AML-193 (cell line): ENCODE measurements at regions not wholly inside any gene's neighbourhood (a gene's known extent, or its start where the extent isn't known, plus 50 kb on each side); places are given as distances from the start of the nearest gene placed in this dataset.
"Not testable (repeated sequence)": the region's sequence is repeated elsewhere in the genome, so short reads cannot be mapped to it uniquely, and the experiment has no call there.

Experiments used
- DNase-seq, 2 experiments: peaks; one replicate each; lab custom pipeline; 2025; lab: John Stamatoyannopoulos, UW

DNA sequence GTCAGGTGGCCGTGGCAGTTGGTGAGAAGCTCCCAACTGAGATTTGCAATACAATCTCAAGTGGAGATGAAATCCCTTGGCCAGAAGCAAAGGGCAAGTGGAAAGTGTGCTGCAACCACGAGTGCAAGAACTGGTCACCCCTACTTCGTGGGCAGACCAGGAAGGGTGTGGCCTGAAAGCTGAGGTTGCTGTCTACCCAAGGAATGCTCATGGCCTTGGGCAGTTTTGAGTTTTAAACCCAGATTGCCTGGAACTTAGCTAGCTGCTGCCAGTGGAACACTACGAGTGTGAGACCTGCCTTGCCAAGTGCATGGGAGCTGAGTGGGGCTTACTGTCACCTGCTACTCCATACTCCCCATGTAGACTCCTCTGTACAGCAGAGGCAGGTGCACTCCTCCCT, 113.3 kb upstream of the FAT3 start:
- no peak for DNase-seq

DNA sequence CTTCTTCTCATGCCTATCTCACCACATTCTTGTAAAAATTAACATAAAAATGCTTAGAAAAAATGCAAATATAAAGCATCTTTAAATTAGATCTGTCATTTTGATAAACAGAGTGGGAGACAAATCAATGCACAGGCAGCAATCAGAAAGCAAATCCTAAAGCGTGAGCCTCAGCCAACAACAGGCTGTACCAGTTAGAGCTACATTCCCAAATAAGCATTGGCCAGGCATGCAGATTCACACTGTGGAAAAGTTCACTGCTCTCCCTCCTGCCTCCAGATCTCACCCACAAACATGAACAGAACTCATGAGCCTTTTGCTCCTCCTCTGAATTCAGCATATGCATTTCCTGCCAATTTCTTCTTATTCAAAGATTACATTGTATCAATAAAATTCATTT, 115.2 kb upstream of the FAT3 start:
- DNase-seq, result no peak

DNA sequence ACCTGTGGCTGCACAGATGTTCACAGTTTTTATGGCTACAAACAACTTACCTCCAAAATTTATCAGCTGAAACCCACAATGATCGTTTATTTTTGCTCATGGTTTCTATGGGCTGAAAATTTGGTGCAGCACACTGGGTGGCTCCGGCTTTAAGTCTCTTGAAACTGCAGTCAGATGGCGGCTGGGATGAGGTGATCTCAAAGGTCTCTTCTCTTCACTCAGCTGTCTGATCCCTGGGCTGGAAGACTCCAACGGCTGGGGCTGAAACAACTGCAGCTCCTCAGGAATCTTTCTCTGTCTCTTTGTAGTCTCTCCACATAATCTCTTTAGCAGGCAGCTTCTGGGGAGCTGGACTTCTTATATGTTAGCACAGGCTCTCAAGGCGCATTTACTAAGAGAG, 117.3 kb upstream of the FAT3 start:
- DNase-seq, result no peak

DNA sequence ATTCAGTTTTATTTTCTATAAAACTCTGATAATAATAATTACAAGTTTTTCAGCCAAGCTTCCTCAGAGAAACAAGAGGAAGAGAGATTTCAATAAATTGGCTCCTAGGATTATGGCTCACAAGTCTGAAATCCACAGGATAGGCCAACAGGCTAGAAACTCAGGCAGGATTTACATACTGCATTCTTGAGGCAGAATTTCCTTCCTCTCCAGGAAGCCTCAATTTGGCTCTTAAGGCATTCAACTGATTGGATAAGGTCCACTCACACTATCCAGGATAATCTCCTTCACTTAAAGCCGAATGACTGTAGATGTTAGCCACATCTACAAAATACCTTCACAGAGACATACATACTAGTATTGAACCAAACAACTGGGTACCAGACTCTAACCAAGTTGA, 120.3 kb upstream of the FAT3 start:
- no peak for DNase-seq

DNA sequence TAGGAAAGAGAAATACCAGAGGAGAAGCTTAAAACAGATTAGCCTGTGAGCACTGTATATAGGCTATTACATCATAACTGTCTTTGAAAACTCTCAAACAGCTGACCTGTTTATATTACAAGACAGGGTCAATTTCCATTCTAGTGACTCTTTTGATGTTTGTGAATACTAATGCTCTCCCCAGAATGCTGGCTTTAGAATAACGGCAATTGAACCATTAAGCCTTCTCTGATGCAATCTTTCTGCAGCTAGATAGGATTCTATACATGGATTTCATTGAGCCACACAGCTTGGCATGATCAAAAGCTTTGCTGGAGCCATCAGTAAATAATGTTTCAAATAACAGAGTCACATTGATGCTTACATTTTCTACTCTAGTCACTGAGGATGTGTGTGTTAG, 122.7 kb upstream of the FAT3 start:
- no peak for DNase-seq

DNA sequence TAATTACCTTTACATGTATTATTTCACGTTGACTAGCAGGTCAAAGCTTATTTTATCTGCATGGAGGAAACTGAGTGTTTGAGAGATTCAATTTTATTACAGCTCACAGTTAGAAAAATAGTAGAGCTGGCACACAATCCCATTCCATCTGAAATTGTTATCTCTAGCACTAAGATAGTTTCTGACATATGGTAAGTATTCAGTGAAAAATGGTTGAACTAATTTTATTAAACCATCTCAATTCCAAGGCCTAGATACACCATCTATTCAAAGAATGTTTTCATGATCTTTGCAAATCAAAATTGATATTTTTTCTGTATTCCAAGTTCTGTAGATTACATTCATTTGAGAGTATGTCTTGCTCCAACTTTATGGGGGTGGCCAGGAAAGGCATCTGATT, 125.4 kb upstream of the FAT3 start:
- DNase-seq, result no peak

DNA sequence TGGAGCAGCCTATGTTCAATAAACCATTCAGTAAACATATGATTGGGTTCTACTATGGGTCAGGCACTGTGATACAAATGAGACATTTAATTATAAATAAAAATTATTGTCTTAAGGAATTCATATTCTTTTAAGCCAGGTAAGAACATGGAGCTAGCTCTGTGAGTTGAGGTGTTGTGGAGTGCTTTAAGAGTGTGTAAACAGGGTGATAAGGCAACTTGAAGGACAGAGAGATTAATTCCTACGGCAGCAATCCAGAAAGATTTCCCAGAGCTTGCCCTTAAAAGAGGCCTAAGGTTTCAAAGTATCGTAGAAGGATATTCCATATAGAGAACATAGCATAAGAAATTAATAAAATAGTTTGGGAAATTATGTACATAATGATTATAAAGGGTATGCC, 126.4 kb upstream of the FAT3 start:
- DNase-seq, result no peak

DNA sequence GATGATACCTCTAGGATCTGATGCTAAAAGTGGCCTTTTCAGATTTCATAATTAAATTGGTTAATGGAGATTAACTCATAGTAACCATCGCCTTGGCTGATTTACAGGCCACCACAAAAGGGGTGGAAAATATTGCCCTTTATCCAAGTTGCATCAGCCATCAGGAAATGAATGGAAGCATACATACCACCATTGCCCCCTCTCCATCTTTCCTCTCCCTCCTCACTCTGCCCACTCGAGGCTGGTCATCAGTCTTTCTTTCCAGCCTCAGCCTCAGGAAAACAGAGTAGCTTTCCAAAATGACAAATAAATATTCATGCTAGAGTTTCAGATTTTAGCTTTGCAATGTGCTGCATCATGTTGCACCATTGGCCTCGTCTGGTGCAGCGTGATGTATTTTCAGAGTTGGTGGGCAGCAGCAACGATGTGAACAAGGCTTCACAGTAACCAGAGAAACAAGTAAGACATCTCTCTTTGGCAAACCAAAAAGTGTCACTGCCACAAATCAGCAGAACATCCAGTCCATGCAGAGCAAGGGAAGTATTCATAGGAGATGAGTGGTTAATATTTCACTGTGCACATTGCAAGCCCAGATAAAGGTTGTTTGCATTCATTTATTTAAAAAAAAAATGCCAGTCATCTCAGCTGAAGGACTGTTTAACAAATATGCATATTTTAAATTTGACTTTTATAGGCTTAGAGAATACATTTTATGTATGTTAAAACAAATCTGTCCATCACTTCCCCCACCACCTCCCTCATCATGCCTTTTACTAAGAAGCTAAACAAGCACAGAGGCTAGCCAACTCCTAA, 136.7 kb upstream of the FAT3 start:
- no peak for DNase-seq

DNA sequence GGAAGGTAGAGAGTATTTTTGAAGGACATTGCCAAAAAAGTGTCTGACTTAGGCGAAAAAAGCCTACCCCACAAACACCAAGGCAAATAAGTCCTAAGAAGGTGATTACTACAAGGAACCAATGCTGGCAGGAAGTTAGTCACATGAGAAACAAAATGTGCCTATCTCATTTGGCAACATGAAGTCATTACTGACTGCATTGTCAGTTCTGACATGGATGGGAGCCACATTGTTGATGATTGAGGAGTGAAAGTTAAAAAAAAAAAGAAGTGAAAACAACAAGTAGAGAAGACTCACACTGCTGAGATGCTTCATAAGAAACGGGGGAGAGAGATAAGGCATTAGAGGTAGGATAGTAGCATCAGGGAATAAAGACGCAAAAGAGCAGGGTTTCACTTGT, 141.5 kb upstream of the FAT3 start:
- DNase-seq, result no peak

DNA sequence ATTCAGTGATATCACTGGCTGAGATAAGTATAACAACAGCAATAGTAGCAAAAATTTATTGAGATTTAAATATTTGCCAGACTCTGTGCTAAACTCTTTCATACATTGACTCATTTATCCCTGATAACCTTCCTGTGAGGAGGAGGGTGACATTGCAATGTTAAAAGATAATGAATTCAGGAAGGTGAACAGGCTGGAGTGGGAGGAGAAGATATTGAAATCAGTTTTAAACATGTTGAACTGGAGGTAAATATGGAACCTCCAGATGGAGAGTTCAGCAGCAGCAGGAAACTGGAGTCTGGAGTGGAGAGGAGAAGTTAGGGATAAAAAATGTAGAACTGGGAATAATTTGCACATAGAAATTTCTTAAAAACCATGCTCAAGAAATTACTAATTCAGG, 142.0 kb upstream of the FAT3 start:
- DNase-seq, result no peak

DNA sequence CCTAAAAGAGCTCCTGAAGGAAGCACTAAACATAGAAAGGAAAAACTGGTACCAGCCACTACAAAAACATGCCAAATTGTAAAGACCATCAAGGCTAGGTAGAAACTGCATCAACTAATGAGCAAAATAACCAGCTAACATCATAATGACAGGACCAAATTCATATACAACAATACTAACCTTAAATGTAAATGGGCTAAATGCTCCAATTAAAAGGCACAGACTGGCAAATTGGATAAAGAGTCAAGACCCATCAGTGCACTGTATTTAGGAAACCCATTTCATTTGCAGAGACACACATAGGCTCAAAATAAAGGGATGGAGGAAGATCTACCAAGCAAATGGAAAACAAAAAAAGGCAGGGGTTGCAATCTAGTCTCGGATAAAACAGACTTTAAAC, 150.1 kb upstream of the FAT3 start:
- not testable (repeated sequence) for DNase-seq

DNA sequence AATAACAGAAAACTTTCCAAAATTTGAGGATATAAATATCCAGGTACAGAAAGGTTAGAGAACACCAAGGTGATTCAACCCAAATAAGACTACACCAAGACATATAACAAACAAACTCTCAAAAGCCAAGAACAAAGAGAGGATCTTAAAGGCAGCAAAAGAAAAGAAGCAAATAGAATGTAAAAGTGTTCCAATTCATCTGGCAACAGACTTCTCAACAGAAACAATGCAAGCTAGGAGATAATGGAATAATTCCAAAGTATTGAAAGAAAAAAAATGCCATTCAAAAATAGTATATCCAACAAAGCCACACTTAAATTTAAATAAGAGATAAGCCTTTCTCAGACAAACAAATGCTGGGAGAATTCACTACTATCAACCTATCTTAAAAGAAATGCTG, 153.0 kb upstream of the FAT3 start:
- DNase-seq, result no peak

DNA sequence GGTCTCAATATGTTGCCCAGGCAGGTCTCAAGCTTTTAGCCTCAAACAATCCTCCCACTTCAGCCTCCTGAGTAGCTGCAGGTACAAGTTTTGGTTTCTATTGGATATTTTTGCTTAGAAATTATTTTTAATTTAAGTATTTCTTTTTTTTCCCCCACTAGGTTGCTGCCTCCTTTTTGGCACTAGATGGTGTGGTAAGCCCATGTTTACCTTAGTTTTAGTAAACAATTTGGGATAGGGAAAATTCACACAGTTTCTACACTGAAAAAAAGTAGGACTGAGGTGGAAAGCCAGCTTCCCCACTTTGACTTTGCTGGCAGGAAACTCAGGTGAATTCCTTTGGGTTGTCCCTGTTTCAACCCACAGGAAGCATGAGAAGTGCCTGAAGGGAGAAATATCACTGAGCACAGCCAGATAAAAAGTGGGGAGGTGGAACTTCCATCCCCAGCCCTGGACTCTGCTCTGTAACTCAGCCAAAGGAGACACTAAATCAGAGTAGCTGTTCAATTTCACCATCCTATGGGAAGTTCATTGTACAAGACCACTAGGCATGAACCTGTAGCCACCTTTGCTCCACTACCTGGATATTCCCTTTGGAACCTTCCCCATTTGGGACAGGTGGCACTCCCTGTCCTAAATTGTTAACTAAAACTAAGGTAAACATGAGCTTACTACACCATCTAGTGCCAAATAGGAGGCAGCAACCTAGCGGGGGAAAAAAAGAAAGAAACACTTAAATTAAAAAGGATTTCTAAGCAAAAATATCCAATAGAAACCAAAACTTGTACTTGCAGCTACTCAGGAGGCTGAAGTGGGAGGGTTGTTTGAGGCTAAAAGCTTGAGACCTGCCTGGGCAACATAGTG, 154.4 kb upstream of the FAT3 start:
- no peak for DNase-seq

DNA sequence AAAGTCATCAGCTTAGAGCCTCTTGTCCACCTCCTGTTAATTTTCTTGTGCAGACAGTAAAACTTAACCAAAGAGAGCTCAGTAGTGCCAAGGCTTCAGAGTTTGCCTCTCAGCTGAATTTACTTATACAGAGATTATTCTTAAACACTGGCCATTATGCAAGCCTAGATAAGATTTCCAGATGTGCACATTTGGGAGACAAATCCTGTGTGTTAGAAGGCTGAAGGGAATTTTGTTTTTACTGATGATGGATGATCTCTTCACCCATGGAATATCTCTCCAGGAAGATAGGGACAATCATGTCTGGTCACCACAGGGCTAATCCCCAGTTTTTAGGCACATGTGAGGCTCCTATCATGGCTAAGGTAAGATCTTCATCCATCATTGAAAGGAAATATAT, 157.6 kb upstream of the FAT3 start:
- DNase-seq, result no peak

DNA sequence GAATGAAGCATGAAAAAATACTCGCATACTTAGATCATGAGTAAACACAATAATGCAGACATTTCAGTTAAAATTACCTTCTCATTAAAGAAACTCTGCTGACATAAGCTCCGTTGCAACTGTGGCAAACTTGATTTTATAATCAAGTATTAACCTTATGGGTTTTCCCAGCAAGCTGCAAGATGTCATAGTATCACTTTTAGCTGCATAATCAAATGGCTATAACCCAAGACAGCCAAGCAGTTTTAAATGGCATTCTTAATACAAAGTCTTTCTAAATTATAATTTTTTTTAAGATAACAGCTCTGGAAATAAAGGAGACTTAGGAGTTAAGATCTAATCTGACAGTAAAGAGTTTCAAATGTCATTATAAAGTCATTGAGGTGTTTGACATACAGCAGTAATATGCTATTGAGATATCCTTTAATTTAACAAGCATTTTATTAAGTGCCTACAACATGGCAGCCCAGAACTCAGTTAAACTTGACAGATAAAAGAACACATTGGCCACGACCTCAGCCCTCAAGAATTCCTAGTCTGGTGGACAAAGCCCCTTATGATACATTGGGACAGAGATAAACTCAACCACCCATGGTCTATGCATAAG, 163.1 kb upstream of the FAT3 start:
- DNase-seq, result no peak

DNA sequence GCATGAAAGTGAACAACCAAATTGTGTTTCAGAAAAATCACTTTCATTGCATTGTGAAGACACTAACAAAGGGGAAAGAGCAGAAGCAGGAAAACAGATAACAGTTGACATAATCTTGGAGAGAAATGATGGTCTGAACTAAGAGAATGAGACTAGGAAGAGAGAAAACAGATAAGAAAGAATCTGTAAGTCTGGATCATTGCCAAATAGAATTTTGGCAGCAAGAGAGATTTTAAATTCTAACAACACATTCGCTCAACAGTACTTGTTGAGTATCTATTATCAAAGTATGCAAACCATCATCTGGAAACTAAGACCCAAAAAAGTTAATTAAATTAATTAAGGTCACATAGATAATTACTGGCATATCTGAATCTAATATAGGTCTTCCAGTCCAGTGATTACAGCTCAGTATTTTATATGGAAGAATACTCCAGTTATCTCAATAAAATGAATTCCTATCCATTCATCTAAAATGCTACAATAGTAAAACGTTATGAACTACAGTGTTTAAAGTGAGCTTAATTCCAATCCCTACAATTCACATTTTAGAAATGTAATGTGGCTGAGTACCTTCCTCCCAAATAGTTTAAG, 166.7 kb upstream of the FAT3 start:
- no peak for DNase-seq

DNA sequence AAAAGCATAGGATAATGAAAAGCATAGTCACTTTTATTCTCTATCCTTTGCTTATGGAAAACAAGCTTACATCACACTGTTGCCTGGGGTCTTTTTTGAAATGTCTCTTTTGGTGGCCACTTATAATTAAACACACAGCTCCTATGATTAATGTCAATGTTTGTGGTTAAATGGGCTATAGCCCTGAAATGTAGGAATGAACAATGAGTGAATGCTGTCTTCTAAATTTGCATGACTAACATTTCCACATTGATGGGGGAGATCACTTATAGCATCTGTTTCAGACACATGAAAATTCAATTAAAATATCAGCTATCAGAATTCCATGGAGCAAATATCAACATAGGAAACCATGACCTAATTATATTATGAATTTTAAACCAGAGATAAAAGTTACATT, 171.4 kb upstream of the FAT3 start:
- DNase-seq, result no peak

DNA sequence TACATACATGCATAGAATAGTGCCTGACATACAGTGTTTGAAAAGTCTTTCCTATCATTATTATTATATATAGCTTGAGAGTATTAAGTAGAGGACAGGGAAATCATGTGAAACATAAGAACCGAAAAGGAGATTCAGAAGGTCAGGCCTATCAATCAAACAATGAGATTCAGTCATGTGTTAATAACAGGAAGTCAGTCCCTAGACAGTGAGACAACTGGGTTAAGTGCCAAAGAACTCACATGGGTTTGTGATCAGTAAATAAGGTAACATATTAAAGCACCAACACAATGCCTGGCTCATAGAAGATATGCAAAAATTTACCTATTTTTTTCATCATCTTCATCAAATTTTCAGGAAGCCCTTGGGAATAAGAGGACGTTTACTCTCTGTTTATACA, 174.3 kb upstream of the FAT3 start:
- no peak for DNase-seq

DNA sequence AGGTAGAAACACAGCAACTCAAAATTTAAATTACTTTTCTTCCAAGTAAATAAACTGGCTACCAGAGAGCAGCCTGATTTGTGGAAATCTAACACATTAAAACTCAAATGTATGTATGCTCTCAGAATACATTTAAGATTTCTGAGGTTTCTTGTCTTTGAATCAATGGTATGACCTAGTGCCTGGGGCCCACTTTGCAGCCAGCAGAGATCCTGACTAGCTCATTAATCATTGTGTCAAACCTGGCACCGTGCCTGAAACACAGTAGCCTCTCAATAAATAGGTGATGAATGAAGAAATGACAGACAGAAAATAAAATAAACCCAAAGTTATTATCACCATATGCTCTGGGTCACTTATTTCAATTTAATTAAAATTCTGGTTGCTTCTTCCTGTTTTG, 176.2 kb upstream of the FAT3 start:
- no peak for DNase-seq

DNA sequence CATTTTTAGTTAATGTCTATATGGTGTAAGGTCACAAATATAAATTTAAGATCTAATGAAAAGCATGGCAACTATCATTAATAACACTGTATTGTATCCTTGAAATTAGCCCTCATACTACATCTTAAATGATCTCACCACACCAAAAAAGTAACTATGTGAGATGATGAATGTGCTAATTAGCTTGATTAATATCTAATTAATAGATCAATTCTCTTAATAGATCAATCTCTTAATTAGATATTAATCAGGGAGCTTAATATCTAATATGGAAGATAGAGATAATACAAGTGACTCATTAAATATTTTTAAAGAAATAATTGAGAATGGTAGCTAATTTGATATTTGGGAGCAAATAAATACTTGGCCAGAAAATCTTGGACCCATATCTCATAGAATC, 178.5 kb upstream of the FAT3 start:
- DNase-seq, result no peak

DNA sequence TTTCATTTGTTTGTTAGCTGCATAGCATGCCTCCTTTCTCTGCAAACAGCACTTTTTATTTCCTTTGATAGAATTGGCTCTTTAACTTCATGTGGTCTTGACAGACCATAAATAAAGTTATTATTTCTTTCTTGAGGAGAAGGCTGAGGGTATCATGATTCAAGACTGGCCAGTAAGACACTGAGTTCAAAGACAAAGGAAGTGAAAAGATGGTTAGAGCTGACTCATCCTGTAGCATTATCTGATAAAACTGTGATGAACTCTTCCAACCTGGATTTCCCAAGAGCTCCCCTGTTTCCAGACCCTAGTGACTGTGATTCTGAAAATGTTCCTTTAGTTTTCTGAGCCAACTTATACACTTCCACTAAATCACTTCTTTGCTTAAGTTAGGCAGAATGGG, 179.3 kb upstream of the FAT3 start:
- no peak for DNase-seq

DNA sequence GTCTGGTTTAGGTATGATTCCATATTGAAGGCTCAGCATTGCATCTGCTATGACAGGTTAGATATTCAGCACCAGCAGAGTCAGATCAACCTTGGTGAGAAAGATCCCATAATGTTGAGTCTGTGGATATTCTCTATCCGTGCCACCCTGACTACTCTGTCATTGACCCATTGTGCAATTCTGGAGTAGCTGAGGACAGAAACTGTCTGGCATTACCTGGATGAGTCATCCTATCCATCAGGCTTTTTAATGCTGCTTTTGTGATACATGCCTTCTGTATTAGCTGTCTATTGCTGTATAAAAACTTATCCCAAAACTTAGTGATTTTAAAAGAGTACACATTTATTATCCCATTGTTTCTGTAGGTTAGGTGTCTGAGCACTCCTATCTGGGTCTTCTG, 189.1 kb upstream of the FAT3 start:
- no peak for DNase-seq

DNA sequence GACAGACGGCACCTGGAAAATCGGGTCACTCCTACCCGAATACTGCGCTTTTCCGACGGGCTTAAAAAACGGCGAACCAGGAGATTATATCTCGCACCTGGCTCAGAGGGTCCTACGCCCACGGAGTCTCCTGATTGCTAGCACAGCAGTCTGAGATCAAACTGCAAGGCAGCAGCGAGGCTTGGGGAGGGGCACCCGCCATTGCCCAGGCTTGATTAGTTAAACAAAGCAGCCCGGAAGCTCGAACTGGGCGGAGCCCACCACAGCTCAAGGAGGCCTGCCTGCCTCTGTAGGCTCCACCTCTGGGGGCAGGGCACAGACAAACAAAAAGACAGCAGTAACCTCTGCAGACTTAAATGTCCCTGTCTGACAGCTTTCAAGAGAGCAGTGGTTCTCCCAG, 197.5 kb upstream of the FAT3 start:
- not testable (repeated sequence) for DNase-seq
